ENCODE measurements at regions not wholly inside any gene's neighbourhood (a gene's known extent, or its start where the extent isn't known, plus 50 kb on each side); places are given as distances from the start of the nearest gene placed in this dataset.

DNA sequence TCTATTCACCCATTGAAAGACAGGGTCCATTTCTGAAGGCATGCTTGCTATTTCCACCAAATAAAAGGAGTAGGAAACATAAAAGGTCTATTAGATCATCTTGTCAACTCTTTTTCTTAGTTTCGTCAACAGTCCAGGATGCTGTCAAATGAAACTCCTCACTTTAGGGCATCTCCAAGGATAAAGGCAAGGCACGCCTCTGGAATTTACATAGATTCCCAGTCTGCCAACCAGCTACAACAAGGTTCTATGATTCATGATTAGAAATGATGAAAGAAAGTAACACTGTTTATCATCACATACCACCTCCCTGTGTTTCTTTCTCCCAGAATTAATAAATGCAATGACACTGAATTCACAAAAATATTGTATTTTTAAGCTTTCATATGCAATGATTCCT, 636.3 kb downstream of the LTN1 start:
- TF ChIP-seq, protein P1, sequence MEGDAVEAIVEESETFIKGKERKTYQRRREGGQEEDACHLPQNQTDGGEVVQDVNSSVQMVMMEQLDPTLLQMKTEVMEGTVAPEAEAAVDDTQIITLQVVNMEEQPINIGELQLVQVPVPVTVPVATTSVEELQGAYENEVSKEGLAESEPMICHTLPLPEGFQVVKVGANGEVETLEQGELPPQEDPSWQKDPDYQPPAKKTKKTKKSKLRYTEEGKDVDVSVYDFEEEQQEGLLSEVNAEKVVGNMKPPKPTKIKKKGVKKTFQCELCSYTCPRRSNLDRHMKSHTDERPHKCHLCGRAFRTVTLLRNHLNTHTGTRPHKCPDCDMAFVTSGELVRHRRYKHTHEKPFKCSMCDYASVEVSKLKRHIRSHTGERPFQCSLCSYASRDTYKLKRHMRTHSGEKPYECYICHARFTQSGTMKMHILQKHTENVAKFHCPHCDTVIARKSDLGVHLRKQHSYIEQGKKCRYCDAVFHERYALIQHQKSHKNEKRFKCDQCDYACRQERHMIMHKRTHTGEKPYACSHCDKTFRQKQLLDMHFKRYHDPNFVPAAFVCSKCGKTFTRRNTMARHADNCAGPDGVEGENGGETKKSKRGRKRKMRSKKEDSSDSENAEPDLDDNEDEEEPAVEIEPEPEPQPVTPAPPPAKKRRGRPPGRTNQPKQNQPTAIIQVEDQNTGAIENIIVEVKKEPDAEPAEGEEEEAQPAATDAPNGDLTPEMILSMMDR (IDR thresholded peaks at IDR 0.05; ENCODE audit: insufficient read depth, low read depth, low read length) = no peak
- TF ChIP-seq EZH2 (IDR thresholded peaks at IDR 0.05; ENCODE audit: insufficient read depth, low read length) = no peak
